ENCODE measurements at regions not wholly inside any gene's neighbourhood (a gene's known extent, or its start where the extent isn't known, plus 50 kb on each side); places are given as distances from the start of the nearest gene placed in this dataset.

- TF ChIP-seq CTCF (IDR thresholded peaks at IDR 0.05) (no peak), POLR2A (IDR thresholded peaks at IDR 0.05; ENCODE audit: low read length) (no peak), EHMT2 (IDR thresholded peaks at IDR 0.05; ENCODE audit: low read depth) (no peak), BHLHE40 (IDR thresholded peaks at IDR 0.05; ENCODE audit: low read depth, low read length) (no peak), RAD21 (conservative IDR thresholded peaks at IDR 0.05 in 1 of 2, IDR thresholded peaks at IDR 0.05 in 1 of 2) (no peak), CHD2 (IDR thresholded peaks at IDR 0.05; ENCODE audit: low read length, partially characterized antibody) (no peak), USF2 (IDR thresholded peaks at IDR 0.05) (no peak), SREBF2 (IDR thresholded peaks at IDR 0.05) (no peak), SMC3 (IDR thresholded peaks at IDR 0.05) (no peak), NR3C1 (IDR thresholded peaks at IDR 0.05) (no peak), PBX3 (IDR thresholded peaks at IDR 0.05) (no peak), BCL3 (IDR thresholded peaks at IDR 0.05) (no peak)
These were observed 1147.1 kb downstream of the STIM2 start for GRCh38 chr4:28007693-28008092.
